K562 (cell line): ENCODE measurements at regions not wholly inside any gene's neighbourhood (a gene's known extent, or its start where the extent isn't known, plus 50 kb on each side); places are given as distances from the start of the nearest gene placed in this dataset.

Experiments
- HDAC6 ChIP-seq: IDR thresholded peaks from 2 replicates; pipeline ENCODE4 v1.6.1; 2012; ENCODE audit warnings: low read depth, mild to moderate bottlenecking, control low read depth, inconsistent platforms, low read length, moderate library complexity
- MEF2A ChIP-seq: IDR thresholded peaks from 2 replicates; pipeline ENCODE4 v1.6.1; 2011; ENCODE audit warnings: low read depth, mild to moderate bottlenecking, low read length, moderate library complexity; ENCODE audit not compliant: control insufficient read depth
- PTTG1 ChIP-seq: fragments of 450-650 bp; IDR thresholded peaks from 2 replicates; pipeline ENCODE4 v1.6.1; 2016; ENCODE audit warnings: low read depth, mild to moderate bottlenecking, missing genetic modification characterization, missing compliant biosample characterization
- RBM14 ChIP-seq: fragments of 200-400 bp; formaldehyde crosslinking; IDR thresholded peaks from 2 replicates; pipeline ENCODE4 v1.6.1; 2018; ENCODE audit warnings: low read depth, mild to moderate bottlenecking, low read length, moderate library complexity, borderline replicate concordance; ENCODE audit not compliant: insufficient read depth
- RERE ChIP-seq: sonication (generic); formaldehyde crosslinking; IDR thresholded peaks from 2 replicates; pipeline ENCODE4 v1.8.0; 2023; ENCODE audit warnings: missing genetic modification reagents, mild to moderate bottlenecking, borderline replicate concordance
- ZNF766 ChIP-seq: fragments of 200-800 bp; sonication (Bioruptor generic); conservative IDR thresholded peaks from 2 replicates; pipeline ENCODE4 v1.6.1; 2016; ENCODE audit warnings: missing genetic modification characterization, missing compliant biosample characterization

GRCh38 chr7:80313067-80313626 is 178.5 kb downstream of the GNAI1 start (continued):
- TF ChIP-seq RERE (CRISPR knock-in tag) (no peak), HDAC6 (no peak), MEF2A (no peak), PTTG1 (tag) (no peak), RBM14 (no peak), ZNF766 (CRISPR knock-in tag) (no peak)
- TF ChIP-seq, all 486 proteins: peak for 0
